ENCODE measurements at regions not wholly inside any gene's neighbourhood (a gene's known extent, or its start where the extent isn't known, plus 50 kb on each side); places are given as distances from the start of the nearest gene placed in this dataset.

DNA sequence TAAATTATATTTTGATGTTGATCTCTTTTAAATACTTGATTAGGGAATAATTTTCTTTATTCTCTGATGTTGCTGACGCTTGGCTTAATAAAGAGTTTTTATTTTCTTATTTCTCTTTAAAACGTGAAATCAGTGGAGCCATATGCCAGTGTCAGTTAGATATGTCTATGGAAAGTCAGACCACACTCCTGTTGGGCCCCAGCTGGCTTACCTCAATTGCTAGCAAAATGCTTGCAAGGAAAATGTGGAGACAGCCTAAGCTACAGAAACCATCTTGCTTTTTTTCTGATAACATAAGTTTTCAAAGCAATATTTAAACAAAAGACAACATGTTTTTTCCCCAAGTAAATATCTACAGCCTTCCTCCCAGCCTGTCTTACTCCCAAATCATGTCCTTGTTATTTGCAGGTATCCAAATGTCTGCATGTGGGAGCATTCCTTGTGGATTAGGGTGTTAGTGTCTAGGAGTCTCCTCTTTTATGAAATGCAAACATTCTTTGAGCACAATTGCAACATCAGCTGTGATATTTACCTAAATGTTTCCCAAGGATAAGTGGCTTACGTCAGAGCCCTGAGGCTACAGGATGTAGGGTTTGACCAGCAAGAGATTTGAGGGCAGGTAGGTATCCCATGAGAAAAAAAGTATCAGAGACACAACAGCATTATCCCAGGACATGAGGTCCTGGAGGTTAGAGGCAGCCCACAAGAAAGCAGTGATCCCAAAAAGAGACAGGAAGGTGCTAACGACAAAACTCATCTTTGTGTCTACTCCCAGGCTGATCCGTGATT lies 117.2 kb upstream of the KCNJ15 start:
- H2AFZ ChIP-seq (ENCODE audit: control insufficient read depth, low read length), result no peak overlapping the region
- peaks cover 6% of the 10 kb centered on the region for H3K4me1 ChIP-seq (ENCODE audit: control insufficient read depth, extremely low read depth, insufficient read depth, low read length)
- dilution Hi-C loops (cut with MboI; ENCODE audit: extremely low pct_ligation_motif_present, low sequenced_read_pairs), result loop anchor here (25.0 kb wide), 1 partner anchor 402 kb away; no protein-coding TSS in a partner anchor
- H4K20me1 ChIP-seq (ENCODE audit: control insufficient read depth, extremely low read depth, insufficient read depth, low read length), result no peaks in the 10 kb centered on the region
- no peak overlapping the region for H3K9ac ChIP-seq (ENCODE audit: control insufficient read depth, extremely low read depth, insufficient read depth, low read length)
- H3K9me1 ChIP-seq (ENCODE audit: control insufficient read depth, extremely low read depth, insufficient read depth, low read length), result no peaks in the 10 kb centered on the region
- no peaks in the 10 kb centered on the region for H3K27me3 ChIP-seq (ENCODE audit: control insufficient read depth, extremely low read depth, insufficient read depth, low read length)
- H3K36me3 ChIP-seq (ENCODE audit: control insufficient read depth in 2 of 2, extremely low read depth in 1 of 2, insufficient read depth in 2 of 2, low read length in 2 of 2), result no peaks in the 10 kb centered on the region
- FAIRE-seq (peak; percentile 74), DNase-seq (ENCODE audit: low read depth, low spot score) (peak; percentile 52)
- no peak overlapping the region for H3K4me3 ChIP-seq (ENCODE audit: control insufficient read depth in 2 of 3, extremely low read depth in 1 of 3, insufficient read depth in 2 of 3, low read depth in 1 of 3, low read length in 3 of 3)
- no peak overlapping the region for H3K4me2 ChIP-seq (ENCODE audit: control insufficient read depth, extremely low read depth, insufficient read depth, low read depth, low read length)
- peaks cover 2% of the 10 kb centered on the region for H3K9me3 ChIP-seq (ENCODE audit: control insufficient read depth, low read depth, low read length)
- no peak for TF ChIP-seq EZH2 (IDR thresholded peaks at IDR 0.05; ENCODE audit: low read length)
- TF ChIP-seq CTCF (optimal IDR thresholded peaks at IDR 0.05 in 1 of 3, IDR thresholded peaks at IDR 0.05 in 1 of 3, conservative IDR thresholded peaks at IDR 0.05 in 1 of 3; ENCODE audit: extremely low read depth in 1 of 3, insufficient read depth in 2 of 3, low read length in 3 of 3), result no peak
- no peaks in the 10 kb centered on the region for H3K79me2 ChIP-seq (ENCODE audit: control insufficient read depth, insufficient read depth, low read length)
- no peak overlapping the region for H3K27ac ChIP-seq (ENCODE audit: control insufficient read depth, insufficient read depth, low read length)

- Histone ChIP-seq H3K27ac (ENCODE audit: control insufficient read depth, insufficient read depth, low read length) (no peak overlapping the region), H4K20me1 (ENCODE audit: control insufficient read depth, extremely low read depth, insufficient read depth, low read length) (no peaks in the 10 kb centered on the region), H3K36me3 (ENCODE audit: control insufficient read depth in 2 of 2, extremely low read depth in 1 of 2, insufficient read depth in 2 of 2, low read length in 2 of 2) (no peaks in the 10 kb centered on the region), H3K4me1 (ENCODE audit: control insufficient read depth, extremely low read depth, insufficient read depth, low read length) (peaks cover 6% of the 10 kb centered on the region), H3K9me1 (ENCODE audit: control insufficient read depth, extremely low read depth, insufficient read depth, low read length) (no peaks in the 10 kb centered on the region), H3K27me3 (ENCODE audit: control insufficient read depth, extremely low read depth, insufficient read depth, low read length) (no peaks in the 10 kb centered on the region), H3K4me2 (ENCODE audit: control insufficient read depth, extremely low read depth, insufficient read depth, low read depth, low read length) (no peak overlapping the region), H3K4me3 (ENCODE audit: control insufficient read depth in 2 of 3, extremely low read depth in 1 of 3, insufficient read depth in 2 of 3, low read depth in 1 of 3, low read length in 3 of 3) (no peak overlapping the region), H3K9ac (ENCODE audit: control insufficient read depth, extremely low read depth, insufficient read depth, low read length) (no peak overlapping the region), H3K9me3 (ENCODE audit: control insufficient read depth, low read depth, low read length) (peaks cover 2% of the 10 kb centered on the region), H2AFZ (ENCODE audit: control insufficient read depth, low read length) (no peak overlapping the region), H3K79me2 (ENCODE audit: control insufficient read depth, insufficient read depth, low read length) (no peaks in the 10 kb centered on the region)
- DNase-seq (ENCODE audit: low read depth, low spot score) (no peak), FAIRE-seq (no peak)
- dilution Hi-C loops (cut with MboI; ENCODE audit: extremely low pct_ligation_motif_present, low sequenced_read_pairs), result loop anchor here (25.0 kb wide), 1 partner anchor 403 kb away; no protein-coding TSS in a partner anchor
- TF ChIP-seq CTCF (optimal IDR thresholded peaks at IDR 0.05 in 1 of 3, IDR thresholded peaks at IDR 0.05 in 1 of 3, conservative IDR thresholded peaks at IDR 0.05 in 1 of 3; ENCODE audit: extremely low read depth in 1 of 3, insufficient read depth in 2 of 3, low read length in 3 of 3), result no peak
- no peak for TF ChIP-seq EZH2 (IDR thresholded peaks at IDR 0.05; ENCODE audit: low read length)
These were observed 116.4 kb upstream of the KCNJ15 start for GRCh38 chr21:38140207-38140903.

Measured in keratinocyte (primary cell).